ENCODE measurements at regions not wholly inside any gene's neighbourhood (a gene's known extent, or its start where the extent isn't known, plus 50 kb on each side); places are given as distances from the start of the nearest gene placed in this dataset.

- no peak for DNase-seq
Observed at GRCh38 chr3:150264561-150265279, 143.4 kb upstream of the TSC22D2 start.

DNA sequence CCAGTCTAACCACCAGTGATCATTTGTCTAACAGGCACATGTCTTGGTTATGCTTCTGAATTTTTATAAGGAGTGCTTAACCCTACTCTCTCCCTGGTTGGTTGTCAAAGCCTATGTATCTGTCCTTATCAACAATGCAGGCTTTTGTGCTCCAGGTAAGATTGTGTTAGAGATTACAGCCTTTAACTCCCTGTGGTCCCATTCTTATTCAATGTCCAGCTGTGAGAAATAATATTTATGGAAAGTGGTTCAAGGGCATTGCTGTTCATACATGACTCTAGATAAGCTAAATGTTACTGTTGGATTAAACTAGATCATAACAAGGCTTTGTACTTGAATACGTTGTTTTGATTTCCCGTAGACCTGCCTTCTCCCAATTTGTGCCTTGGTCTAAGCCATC is 146.1 kb upstream of the TSC22D2 start:
- DNase-seq, result no peak

- no peak for DNase-seq
Observed at GRCh38 chr3:150261418-150261817, 146.7 kb upstream of the TSC22D2 start.

- no peak for DNase-seq
Observed at GRCh38 chr3:150260398-150260710, 147.7 kb upstream of the TSC22D2 start.

- no peak for DNase-seq
Observed at GRCh38 chr3:150259526-150260397, 148.3 kb upstream of the TSC22D2 start.

DNA sequence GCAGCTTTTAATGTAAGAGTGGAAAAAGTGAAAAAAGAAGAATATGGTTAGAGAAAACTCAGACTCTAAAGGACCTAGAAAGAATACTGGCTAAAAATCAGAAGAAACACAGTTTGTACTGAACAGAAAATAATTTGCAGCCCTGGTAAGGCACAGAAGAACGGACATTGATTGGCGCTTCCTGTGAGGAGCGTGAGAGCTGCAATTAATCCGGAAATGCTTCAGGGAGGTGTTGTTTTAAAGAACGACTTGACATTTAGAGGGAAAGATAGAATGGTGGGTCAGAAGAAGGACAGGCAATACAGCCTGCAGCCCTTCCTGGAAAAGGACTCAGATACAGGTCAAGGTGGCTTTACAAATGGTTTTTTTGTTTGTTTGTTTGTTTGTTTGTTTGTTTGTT is 151.3 kb upstream of the TSC22D2 start:
- DNase-seq, result no peak

- no peak for DNase-seq
Observed at GRCh38 chr3:150256318-150256717, 151.8 kb upstream of the TSC22D2 start.

DNA sequence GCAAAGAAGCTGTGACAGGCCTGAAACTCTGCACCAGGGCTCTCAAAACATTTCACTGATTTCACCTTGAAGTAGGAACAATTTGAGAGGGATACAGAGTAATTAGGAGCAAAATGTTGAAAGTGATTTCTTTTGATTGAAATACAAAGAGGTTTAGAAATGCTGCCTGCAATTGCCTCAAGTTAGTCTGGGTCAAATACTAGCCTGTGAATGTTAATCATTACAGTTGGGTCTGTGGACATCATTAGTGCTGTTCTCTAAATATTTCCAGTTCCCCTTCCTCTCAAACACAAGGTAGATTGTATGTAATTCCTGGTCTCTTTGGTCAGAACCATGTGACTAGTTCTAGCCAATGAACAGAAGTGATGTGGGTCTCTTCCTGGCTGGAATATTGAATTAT is 152.3 kb upstream of the TSC22D2 start:
- no peak for DNase-seq

DNA sequence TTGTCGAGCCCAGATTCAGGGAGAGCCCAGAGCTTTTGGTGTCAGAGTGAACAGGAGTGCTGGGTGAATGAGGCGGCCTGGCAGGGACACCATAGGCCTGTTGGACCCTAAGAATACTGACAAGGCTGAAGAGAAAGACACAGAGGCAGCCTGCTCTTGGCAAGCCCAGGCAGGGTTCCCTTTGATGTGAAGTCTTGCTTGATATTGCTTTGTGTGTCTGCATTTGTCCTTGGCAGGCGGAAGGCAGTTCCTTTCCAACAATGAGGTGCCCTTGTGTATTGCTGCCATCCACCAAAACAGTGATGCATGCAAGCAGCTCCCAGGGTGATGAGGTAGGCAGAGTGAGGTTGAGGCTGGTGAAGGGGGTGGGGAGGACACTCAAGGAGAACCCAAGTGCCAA is 152.7 kb upstream of the TSC22D2 start:
- no peak for DNase-seq

- no peak for DNase-seq
Observed at GRCh38 chr3:150254309-150254708, 153.8 kb upstream of the TSC22D2 start.

GRCh38 chr3:150253622-150254021 is 154.5 kb upstream of the TSC22D2 start:
- no peak for DNase-seq

- no peak for DNase-seq
Observed at GRCh38 chr3:150252462-150252861, 155.6 kb upstream of the TSC22D2 start.

DNA sequence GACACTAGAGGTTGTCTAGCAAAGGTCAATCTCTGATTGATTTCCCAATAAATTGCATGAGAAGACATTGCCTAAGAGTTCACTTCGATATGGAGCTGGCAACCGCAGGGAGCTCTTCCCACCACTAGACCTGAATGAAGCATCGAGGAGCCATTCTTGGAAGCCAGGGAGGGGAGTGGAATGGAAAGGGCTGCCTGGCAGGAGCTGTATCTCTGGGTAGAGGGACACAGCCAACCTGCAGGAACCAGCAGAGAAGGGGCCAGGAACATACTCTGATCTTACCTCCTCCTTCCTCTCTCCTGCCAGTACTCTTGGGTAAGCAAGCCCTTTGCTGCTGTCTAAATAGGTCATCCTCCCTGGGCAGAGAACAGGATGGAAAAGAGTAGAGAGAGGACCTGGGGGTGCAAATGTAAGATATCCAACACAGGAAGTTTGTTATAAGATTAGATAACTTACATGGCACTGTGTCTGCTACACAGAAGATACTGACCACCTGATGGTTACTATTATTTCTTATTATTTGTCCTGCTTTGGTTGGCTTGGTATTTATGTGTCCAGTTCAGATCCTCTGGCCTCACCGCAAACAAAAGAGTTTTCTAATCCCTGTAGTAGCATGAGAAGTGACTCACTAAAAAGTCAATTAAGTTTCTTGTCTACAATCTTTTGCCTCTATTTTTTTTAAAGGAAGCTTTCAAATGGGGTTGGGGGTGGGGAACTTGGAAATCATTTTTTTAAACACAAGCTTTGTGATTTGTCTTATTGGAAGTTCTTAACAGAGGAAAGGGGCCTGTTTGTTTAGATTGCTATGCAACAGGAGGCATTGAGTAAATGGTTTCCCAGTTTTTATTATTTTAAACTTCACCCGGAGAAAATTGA is 156.7 kb upstream of the TSC22D2 start:
- no peak for DNase-seq

DNA sequence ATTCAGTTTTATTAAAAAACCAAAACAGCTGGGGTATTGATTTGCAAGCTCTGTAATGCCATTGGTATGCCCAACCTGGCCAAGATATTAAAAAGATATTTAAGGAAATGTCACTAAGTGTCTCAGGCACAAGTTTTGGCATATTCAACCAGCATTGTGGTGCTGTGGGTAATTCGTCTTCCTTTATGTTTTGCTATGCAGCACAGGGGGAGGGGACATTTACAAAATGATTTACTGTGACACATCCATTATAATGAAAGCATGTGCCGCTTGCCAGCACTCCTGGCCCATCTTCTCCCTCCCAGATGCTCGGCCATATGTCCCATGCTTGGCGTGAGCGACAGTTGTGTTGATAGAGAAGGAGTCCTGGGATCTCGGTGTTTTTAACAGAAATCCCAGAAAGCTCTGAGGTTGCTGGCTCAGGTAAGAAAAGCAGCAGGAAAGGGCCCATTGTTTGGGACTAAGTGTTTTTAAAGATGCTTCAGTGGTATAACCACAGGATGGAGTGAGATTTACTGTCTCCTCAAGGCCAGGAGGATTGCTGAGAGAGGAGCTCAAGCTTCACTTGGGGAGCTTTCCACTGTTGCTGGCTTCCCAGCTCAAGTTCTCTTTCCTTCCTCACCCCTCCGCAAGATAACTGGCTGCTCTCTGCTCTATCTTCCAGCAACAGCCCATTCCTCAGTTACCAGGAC is 158.2 kb upstream of the TSC22D2 start:
- no peak for DNase-seq

- no peak for DNase-seq
Observed at GRCh38 chr3:150248888-150249681, 159.0 kb upstream of the TSC22D2 start.

DNA sequence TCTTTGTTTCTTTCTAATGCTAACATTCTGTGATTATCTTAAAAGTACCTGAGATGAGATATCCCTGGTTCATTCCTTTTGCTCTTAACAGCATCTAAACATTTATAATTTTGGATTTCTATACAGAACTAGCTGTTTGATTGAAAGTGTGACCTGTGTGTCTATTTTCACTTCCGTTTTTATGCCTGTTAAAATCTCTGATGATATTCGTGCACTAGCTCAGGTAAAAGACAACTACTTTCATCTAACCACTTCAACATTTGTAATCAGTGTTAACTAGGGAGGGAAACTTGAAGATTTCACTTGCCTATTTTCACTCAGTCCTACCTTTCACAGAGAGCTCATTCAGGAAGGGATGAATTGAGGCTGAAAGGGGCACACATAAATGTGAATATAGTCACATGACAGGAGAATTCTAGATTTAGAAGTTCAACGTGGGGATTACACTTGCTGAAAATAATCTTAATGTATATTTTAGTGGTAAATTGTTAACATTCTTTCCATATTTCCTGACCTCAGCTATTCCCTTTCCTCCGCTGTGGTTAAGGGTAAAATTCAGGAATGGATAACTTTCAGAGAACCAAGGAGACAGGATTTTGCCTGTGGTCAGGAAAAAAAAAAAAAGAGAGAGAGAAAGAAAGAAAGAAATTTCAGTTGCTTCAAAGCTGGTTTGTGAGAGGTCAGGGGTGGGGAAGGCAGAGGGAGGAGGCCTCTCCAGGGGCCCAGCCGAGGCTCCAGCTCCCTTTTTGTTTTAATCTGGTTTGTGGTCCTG is 159.8 kb upstream of the TSC22D2 start:
- DNase-seq, result no peak

GRCh38 chr3:150247441-150247840 is 160.7 kb upstream of the TSC22D2 start:
- no peak for DNase-seq

GRCh38 chr3:150243466-150243865 is 164.6 kb upstream of the TSC22D2 start:
- DNase-seq, result no peak

DNA sequence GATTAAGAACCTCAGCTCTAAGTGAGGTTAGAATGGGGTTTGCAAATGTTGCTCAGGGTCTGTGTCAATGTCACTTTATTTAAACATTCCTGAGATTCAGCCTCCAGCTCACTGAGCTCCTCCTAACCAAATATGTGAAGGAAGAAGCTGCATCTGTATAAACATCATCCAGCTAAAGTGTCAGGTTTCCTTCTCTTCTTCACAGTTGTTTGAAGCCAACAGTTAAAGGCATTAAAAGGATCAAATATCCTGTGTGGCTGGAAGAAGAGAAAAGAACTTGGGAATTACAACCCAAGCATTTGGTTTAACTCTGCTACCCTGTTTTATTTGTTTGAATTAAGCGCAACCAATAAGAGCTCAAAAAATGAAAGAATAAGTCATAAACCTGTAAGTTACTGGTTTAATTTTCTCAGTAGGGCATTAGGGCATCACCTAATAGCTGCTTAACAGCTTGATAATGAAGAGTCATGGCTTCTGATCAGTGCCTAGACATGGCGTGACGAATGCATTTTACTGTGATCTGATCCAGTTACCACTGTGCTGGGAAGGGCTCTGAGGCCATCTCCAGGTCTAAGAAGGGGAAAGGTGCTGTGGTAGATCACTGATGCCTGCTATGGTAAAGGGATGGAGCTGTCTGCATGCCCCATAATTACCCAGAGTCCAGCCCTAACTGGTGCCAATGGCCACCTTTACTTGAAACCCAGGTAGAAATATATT is 165.7 kb upstream of the TSC22D2 start:
- DNase-seq, result no peak

- DNase-seq, result no peak
Observed at GRCh38 chr3:150240891-150241290, 167.2 kb upstream of the TSC22D2 start.

GRCh38 chr3:150239766-150240165 is 168.3 kb upstream of the TSC22D2 start:
- no peak for DNase-seq

Data from NCI-H1048 (cell line).